Fibroblast of pulmonary artery (primary cell): ENCODE measurements at regions not wholly inside any gene's neighbourhood (a gene's known extent, or its start where the extent isn't known, plus 50 kb on each side); places are given as distances from the start of the nearest gene placed in this dataset.

Experiments used
- DNase-seq: peaks from one replicate; pipeline ENCODE4 v3.0.0-alpha.2; 2010; ENCODE audit warnings: low read depth
- H3K4me3 ChIP-seq: replicated peaks from 2 replicates; pipeline ENCODE4 v1.5.1; 2011; ENCODE audit warnings: low read depth, mild to moderate bottlenecking, control low read depth, low read length, moderate library complexity
- CTCF ChIP-seq: IDR thresholded peaks from 2 replicates; pipeline ENCODE4 v1.5.1; 2011; ENCODE audit warnings: mild to moderate bottlenecking, control low read depth, low read length, inconsistent platforms; ENCODE audit errors: missing control alignments

DNA sequence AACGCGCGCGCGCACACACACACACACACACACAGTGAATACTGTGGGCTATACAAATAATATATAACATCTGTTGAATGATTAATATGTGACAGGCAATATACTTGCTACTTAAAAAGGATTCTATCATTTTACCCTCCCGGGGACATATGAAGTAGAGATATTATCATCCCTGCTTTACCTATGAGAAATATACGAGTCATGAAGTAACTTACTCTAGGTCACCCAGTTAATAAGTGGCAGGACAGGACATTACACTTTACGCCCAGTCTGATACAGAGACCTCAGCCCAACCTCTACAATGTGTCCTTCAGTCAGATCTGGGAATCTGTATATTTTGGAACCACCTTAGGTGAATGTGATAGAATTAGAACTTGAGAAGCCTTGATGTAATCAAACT lies 55.4 kb downstream of the CCDC54 start:
- no peak for TF ChIP-seq CTCF
- H3K4me3 ChIP-seq: peak overlapping the region; percentile 63
- no peak for DNase-seq

DNA sequence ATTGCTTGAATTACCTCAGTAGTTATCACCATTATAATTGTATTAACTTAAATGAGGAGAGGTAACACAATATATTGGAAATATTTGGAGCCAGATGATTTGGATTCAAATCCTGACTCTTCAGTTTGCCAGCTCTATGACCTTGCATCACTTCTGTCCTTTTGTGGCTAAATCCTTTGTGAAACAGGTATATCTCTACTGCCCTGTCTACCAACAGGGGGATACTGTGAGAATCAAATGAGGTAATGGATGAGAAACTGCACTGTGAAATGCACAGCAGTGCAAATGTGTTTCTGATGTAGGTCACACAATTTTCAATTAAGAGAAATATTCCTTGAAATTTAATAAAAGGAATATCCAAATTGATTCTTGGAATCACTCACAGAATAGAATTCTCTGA lies 58.8 kb downstream of the CCDC54 start:
- no peak for TF ChIP-seq CTCF
- H3K4me3 ChIP-seq: no peak overlapping the region
- DNase-seq: no peak

DNA sequence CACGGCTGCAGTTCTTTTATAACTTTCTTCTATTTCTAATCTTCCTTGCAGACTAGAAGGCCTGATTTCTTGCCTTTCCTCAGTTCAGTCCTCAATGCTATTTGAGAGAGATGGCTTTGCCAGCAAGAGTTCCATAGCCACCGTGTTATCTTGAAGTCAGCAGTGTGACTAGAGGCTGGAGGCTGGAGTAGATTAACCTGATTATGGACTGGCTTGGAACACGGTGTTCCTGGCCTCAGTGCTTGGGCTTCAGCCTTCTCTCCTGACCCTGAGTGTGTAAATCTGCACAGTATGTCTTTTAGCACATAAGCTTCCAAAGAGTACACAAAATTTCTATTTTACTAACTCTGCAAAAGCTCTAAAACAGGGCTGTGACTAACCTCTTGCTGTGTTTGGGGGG lies 61.4 kb downstream of the CCDC54 start:
- DNase-seq: no peak
- no peak for TF ChIP-seq CTCF

DNA sequence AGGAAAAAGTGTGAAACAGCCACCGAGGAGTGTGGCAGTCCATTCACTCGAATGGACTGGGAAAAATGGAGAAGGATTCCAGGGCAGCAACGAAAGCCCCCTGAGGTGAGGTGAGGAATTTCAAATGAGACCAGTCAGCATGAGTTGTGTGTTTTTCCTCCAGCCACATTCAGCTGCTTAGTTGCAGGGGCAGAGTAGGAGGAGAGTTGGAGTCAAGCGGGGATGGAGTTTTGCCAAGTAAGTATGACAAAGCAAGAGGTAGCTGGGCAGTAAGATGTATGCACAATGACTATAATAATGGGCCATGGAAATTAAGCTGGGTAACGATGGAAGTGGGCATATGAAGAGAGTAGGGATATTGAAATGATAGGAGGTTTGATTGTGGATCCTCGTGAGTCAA lies 64.4 kb downstream of the CCDC54 start:
- H3K4me3 ChIP-seq: no peak overlapping the region
- peak; percentile 19 for DNase-seq
- TF ChIP-seq CTCF: no peak

More for the DNA sequence above, 61.4 kb downstream of the CCDC54 start:
- H3K4me3 ChIP-seq: no peak overlapping the region

GRCh38 chr3:107443461-107443860 lies 66.2 kb downstream of the CCDC54 start:
- H3K4me3 ChIP-seq: no peak overlapping the region
- TF ChIP-seq CTCF: no peak
- DNase-seq: no peak

DNA sequence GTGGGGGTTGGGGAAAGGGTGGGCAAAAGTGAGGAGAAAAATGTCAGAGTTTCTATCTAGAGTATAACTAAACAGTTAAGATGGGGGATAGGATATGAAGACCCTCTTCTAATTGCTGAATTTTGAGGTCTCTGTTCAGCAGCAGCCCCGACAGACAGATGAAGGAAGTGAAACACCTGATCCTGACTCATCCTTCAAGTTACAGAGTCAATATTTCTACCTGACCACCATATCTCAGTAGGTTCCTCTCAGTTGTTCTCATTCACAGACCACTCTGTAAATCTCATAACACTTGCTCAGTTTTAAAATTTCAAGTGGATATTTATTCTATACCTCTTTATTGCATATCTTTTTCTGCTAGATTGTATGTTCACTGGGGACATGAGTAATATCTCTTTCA lies 69.5 kb downstream of the CCDC54 start:
- DNase-seq: no peak
- no peak overlapping the region for H3K4me3 ChIP-seq
- no peak for TF ChIP-seq CTCF

GRCh38 chr3:107450254-107450893 lies 72.4 kb upstream of the BBX start:
- TF ChIP-seq CTCF: no peak
- DNase-seq: no peak

More at GRCh38 chr3:107450254-107450893, 72.4 kb upstream of the BBX start:
- no peak overlapping the region for H3K4me3 ChIP-seq
